ENCODE measurements at regions not wholly inside any gene's neighbourhood (a gene's known extent, or its start where the extent isn't known, plus 50 kb on each side); places are given as distances from the start of the nearest gene placed in this dataset.

DNA sequence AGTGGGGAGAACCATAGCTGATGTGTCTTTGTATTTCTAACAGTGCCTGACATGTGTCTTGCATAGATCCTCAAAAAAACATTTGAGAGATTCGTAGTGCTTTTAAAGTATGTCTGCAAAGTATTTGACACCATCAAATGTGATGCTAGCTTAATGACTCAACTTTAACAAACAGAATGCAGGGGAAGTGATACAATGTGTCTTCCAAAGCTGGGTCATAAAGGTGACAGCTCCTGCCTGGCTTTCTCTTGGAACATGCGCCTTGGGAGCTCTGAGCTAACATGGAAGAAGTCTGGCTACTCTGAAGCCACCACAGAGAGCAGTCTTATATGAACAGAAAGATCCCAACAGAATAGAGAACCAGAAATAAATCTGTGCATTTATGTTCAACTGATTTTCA lies 78.2 kb downstream of the C1D start:
- TF ChIP-seq EZH2 (IDR thresholded peaks at IDR 0.05) (no peak), CEBPB (IDR thresholded peaks at IDR 0.05; ENCODE audit: low read depth) (no peak), TCF7L2 (IDR thresholded peaks at IDR 0.05; ENCODE audit: borderline replicate concordance, extremely low read depth, insufficient read depth, insufficient read length) (no peak)
- TF ChIP-seq, protein P1, sequence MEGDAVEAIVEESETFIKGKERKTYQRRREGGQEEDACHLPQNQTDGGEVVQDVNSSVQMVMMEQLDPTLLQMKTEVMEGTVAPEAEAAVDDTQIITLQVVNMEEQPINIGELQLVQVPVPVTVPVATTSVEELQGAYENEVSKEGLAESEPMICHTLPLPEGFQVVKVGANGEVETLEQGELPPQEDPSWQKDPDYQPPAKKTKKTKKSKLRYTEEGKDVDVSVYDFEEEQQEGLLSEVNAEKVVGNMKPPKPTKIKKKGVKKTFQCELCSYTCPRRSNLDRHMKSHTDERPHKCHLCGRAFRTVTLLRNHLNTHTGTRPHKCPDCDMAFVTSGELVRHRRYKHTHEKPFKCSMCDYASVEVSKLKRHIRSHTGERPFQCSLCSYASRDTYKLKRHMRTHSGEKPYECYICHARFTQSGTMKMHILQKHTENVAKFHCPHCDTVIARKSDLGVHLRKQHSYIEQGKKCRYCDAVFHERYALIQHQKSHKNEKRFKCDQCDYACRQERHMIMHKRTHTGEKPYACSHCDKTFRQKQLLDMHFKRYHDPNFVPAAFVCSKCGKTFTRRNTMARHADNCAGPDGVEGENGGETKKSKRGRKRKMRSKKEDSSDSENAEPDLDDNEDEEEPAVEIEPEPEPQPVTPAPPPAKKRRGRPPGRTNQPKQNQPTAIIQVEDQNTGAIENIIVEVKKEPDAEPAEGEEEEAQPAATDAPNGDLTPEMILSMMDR (IDR thresholded peaks at IDR 0.05 in 2 of 3, conservative IDR thresholded peaks at IDR 0.05 in 1 of 3; ENCODE audit: borderline replicate concordance in 1 of 3, insufficient read depth in 1 of 3, low read depth in 2 of 3, low read length in 2 of 3): no peak
- TF ChIP-seq, protein P2, sequence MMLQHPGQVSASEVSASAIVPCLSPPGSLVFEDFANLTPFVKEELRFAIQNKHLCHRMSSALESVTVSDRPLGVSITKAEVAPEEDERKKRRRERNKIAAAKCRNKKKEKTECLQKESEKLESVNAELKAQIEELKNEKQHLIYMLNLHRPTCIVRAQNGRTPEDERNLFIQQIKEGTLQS (IDR thresholded peaks at IDR 0.05): no peak

Measured in HCT116 (cell line).